Muscle layer of duodenum (tissue), 2 donors: ENCODE measurements at regions not wholly inside any gene's neighbourhood (a gene's known extent, or its start where the extent isn't known, plus 50 kb on each side); places are given as distances from the start of the nearest gene placed in this dataset.

ENCODE experiments used
- H3K27ac ChIP-seq: one replicate; pipeline ENCODE4 v1.7.0; 2013; ENCODE audit warnings: mild to moderate bottlenecking, low read length
- H3K27me3 ChIP-seq: one replicate; pipeline ENCODE4 v1.7.0; 2013; ENCODE audit warnings: low read depth, mild to moderate bottlenecking, control low read depth, low read length
- H3K36me3 ChIP-seq, 2 donors: one replicate each; pipeline ENCODE4 v1.7.0; 2013; ENCODE audit warnings: low read length in 2 of 2, control low read depth in 1 of 2, mild to moderate bottlenecking in 1 of 2; ENCODE audit not compliant: insufficient read depth in 2 of 2, control insufficient read depth in 1 of 2
- H3K4me1 ChIP-seq, 2 donors: one replicate each; pipeline ENCODE4 v1.7.0; 2013; ENCODE audit warnings: low read length in 2 of 2, mild to moderate bottlenecking in 2 of 2, control low read depth in 1 of 2, moderate library complexity in 1 of 2; ENCODE audit not compliant: insufficient read depth in 2 of 2, control insufficient read depth in 1 of 2
- H3K4me3 ChIP-seq, 2 donors: one replicate each; pipeline ENCODE4 v1.7.0; 2013; ENCODE audit warnings: low read length in 2 of 2, low read depth in 1 of 2, mild to moderate bottlenecking in 1 of 2
- H3K9me3 ChIP-seq, 2 donors: one replicate each; pipeline ENCODE4 v1.7.0; 2013; ENCODE audit warnings: low read length in 2 of 2, control low read depth in 1 of 2, mild to moderate bottlenecking in 1 of 2; ENCODE audit not compliant: control insufficient read depth in 1 of 2
- donor health status: healthy.

DNA sequence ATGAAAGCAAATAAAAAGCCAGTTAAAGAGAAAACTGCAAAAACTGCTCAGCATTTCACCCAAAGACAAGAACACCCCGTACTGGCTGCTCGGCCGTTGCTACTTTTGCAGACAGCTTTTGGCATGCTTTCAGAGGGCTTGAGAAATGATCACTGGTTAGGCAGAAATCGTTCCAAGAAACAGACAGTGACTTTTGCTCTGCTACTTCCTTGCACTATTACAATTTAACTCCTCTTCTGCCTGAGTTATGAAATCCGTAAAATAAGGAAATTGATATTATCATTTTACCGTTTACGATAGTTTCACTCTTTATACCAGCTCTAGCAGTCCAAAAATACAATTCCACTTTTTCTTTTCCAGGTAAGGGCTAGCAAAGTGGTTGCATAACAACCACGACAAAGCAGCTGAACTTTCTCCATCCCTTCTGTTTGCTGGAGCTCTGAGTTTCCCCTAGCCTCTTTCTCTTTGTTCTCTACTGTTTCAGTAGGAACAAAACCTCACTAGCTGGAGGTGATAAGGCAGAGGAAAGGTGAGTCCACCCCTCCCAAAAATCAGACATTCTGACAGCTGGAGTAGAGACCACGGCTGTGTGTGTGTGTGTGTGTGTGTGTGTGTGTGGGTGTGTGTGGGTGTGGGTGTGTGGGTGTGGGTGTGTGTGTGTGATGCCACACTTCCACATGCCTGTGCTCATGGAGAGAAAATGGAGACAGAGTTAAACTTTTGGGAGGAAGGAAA, 191.8 kb upstream of the RREB1 start:
- peak overlapping the region; percentile 54 to 55 for H3K4me3 ChIP-seq
- H3K27ac ChIP-seq: peak overlapping the region; percentile 37
- H3K27me3 ChIP-seq: no peaks in the 10 kb centered on the region
- no peaks in the 10 kb centered on the region for H3K36me3 ChIP-seq
- no peaks in the 10 kb centered on the region for H3K9me3 ChIP-seq
- peaks cover 4 to 18% of the 10 kb centered on the region in 2 donors for H3K4me1 ChIP-seq

DNA sequence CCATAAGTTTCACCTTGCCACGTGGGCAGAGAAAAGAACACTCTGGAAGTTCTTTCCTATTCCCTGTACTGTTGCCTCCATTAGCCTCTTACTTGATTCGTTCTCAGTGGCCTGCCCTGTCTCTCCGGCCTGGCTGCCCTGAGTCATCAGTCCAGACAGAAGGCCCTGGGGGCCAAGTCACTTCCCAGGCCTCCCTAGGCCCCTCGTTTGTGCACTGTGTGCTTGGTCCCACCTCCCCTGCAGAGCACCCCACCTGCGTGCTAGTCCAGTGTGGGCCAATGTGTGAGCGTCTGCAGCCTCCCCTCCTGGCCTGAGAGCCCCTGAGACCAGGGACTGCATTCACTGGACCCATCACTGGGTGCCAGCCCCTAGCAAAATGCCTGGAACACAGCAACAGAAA, 191.2 kb upstream of the RREB1 start:
- no peaks in the 10 kb centered on the region for H3K36me3 ChIP-seq
- no peaks in the 10 kb centered on the region for H3K27me3 ChIP-seq
- no peak overlapping the region for H3K27ac ChIP-seq
- H3K4me1 ChIP-seq: peaks cover 4 to 18% of the 10 kb centered on the region in 2 donors
- H3K9me3 ChIP-seq: no peaks in the 10 kb centered on the region
- no peak overlapping the region for H3K4me3 ChIP-seq

DNA sequence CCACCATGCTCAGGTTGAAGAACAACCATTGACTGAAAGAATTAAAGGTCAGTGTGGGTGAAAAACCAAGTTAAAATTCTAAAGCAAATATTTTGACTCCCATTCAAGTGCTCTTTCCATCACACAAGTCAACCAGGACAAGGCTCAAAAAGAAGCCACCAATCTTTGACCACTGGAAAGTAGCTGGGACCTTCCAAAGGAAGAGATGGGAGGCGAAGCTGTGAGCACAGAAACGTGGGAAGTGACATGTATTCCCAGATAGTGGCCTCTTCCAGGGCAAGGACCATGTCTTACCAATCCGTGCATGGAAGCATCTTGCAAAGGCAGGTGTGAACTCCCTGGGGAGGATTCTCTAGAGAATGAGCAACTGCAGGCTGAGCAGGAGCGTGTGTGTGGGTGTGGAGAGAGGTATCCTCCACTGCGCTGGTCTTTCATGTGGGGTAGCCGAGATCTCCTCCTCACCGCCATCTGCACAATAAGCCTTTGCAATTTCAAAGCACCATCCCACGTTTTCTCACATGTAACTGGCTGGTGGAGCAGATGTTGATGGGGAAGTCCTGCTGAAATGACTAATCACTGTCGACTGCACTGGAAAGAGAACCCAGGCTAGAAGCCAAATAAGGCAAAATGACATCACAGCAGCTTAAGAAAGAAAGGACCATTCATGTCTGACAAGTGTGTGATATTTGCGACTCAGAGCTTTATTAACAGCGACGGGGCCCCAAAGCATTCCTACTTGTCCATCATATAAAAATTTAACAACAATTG, 189.4 kb upstream of the RREB1 start:
- Histone ChIP-seq H3K4me3 (no peak overlapping the region), H3K4me1 (peaks cover 0 to 13% of the 10 kb centered on the region in 2 donors), H3K27ac (no peak overlapping the region), H3K27me3 (no peaks in the 10 kb centered on the region), H3K36me3 (no peaks in the 10 kb centered on the region), H3K9me3 (no peaks in the 10 kb centered on the region)

- H3K36me3 ChIP-seq: no peaks in the 10 kb centered on the region
- peaks cover 0 to 13% of the 10 kb centered on the region in 2 donors for H3K4me1 ChIP-seq
- no peak overlapping the region for H3K27ac ChIP-seq
- no peaks in the 10 kb centered on the region for H3K27me3 ChIP-seq
- H3K4me3 ChIP-seq: no peak overlapping the region
- H3K9me3 ChIP-seq: no peaks in the 10 kb centered on the region
Observed at GRCh38 chr6:6919173-6919572, 188.6 kb upstream of the RREB1 start.

GRCh38 chr6:6920114-6920986, 187.4 kb upstream of the RREB1 start:
- H3K27me3 ChIP-seq: no peaks in the 10 kb centered on the region
- no peaks in the 10 kb centered on the region for H3K36me3 ChIP-seq
- no peak overlapping the region for H3K27ac ChIP-seq
- no peaks in the 10 kb centered on the region for H3K9me3 ChIP-seq
- H3K4me3 ChIP-seq: no peak overlapping the region
- H3K4me1 ChIP-seq: peaks cover 0 to 7% of the 10 kb centered on the region in 2 donors

- no peaks in the 10 kb centered on the region for H3K27me3 ChIP-seq
Observed at GRCh38 chr6:6920987-6921313, 186.8 kb upstream of the RREB1 start.

DNA sequence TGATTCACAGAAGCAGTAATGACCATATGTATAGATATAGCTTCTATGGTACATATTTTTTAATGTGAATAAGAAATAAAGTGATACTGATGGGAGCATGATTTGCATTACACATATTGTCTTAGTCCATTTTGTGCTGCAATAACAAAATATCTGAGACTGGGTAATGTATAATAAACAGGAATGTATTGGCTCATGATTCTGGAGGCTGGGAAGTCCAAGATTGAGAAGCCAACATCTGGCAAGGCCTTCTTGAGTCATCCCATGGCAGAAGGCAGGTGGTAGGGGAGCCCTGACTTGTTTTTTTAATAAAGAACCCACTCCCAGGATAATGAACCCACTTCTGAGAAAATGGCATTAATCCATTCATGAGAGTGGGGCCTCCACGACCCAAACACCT, 185.6 kb upstream of the RREB1 start:
- H3K4me1 ChIP-seq: no peaks in the 10 kb centered on the region
- H3K27me3 ChIP-seq: no peaks in the 10 kb centered on the region
- H3K27ac ChIP-seq: no peak overlapping the region
- no peak overlapping the region for H3K4me3 ChIP-seq
- no peaks in the 10 kb centered on the region for H3K36me3 ChIP-seq
- no peaks in the 10 kb centered on the region for H3K9me3 ChIP-seq

More at GRCh38 chr6:6920987-6921313, 186.8 kb upstream of the RREB1 start:
- Histone ChIP-seq H3K27ac (no peak overlapping the region), H3K4me3 (no peak overlapping the region), H3K9me3 (no peaks in the 10 kb centered on the region), H3K4me1 (peaks cover 0 to 7% of the 10 kb centered on the region in 2 donors), H3K36me3 (no peaks in the 10 kb centered on the region)

GRCh38 chr6:6923605-6924004, 184.2 kb upstream of the RREB1 start:
- H3K27ac ChIP-seq: no peak overlapping the region
- peaks cover 0 to 4% of the 10 kb centered on the region in 2 donors for H3K4me1 ChIP-seq
- H3K27me3 ChIP-seq: no peaks in the 10 kb centered on the region
- H3K9me3 ChIP-seq: no peaks in the 10 kb centered on the region
- no peaks in the 10 kb centered on the region for H3K36me3 ChIP-seq
- H3K4me3 ChIP-seq: no peak overlapping the region

DNA sequence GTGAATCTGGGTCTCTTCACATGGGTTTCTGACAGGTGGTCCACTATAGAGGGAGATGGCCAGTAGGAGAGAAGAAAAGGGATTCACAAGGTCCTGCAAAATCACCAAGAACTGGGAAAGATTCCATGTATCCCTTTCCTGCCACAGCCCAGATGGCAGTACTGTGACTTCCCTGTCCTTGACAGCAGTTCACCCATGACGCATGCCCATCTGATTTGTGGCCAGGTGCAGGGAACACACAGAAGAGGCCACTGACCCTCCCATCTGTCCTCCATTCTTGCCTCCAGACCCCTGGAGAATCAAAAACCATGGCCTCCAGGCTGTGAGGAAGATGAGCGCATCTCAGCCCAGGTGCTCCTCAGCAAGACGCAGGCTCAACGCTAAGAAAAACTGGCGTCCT, 183.1 kb upstream of the RREB1 start:
- Histone ChIP-seq H3K27me3 (no peaks in the 10 kb centered on the region), H3K4me1 (peaks cover 0 to 4% of the 10 kb centered on the region in 2 donors), H3K36me3 (no peaks in the 10 kb centered on the region), H3K9me3 (no peaks in the 10 kb centered on the region), H3K27ac (no peak overlapping the region), H3K4me3 (no peak overlapping the region)

GRCh38 chr6:6925391-6926164, 182.2 kb upstream of the RREB1 start:
- peaks cover 0 to 4% of the 10 kb centered on the region in 2 donors for H3K4me1 ChIP-seq
- H3K9me3 ChIP-seq: no peaks in the 10 kb centered on the region
- H3K4me3 ChIP-seq: no peak overlapping the region
- no peak overlapping the region for H3K27ac ChIP-seq
- no peaks in the 10 kb centered on the region for H3K36me3 ChIP-seq
- H3K27me3 ChIP-seq: no peaks in the 10 kb centered on the region
